Subcutaneous abdominal adipose tissue (tissue), 5 donors: ENCODE measurements at regions not wholly inside any gene's neighbourhood (a gene's known extent, or its start where the extent isn't known, plus 50 kb on each side); places are given as distances from the start of the nearest gene placed in this dataset.

Source experiments
- H3K27ac ChIP-seq: one replicate; pipeline ENCODE4 v1.7.0; 2013; ENCODE audit warnings: low read depth, mild to moderate bottlenecking, inconsistent platforms, low read length, moderate library complexity
- H3K27me3 ChIP-seq, 5 donors: one replicate each; pipeline ENCODE4 v1.7.0; 2013; ENCODE audit warnings: low read length in 5 of 5, inconsistent platforms in 1 of 5; ENCODE audit not compliant: control insufficient read depth in 5 of 5, insufficient read depth in 4 of 5
- H3K36me3 ChIP-seq, 5 donors: one replicate each; pipeline ENCODE4 v1.7.0; 2013; ENCODE audit warnings: low read length in 5 of 5; ENCODE audit not compliant: control insufficient read depth in 5 of 5, insufficient read depth in 5 of 5
- H3K4me1 ChIP-seq, 5 donors: one replicate each; pipeline ENCODE4 v1.7.0; 2013; ENCODE audit warnings: low read length in 5 of 5, mild to moderate bottlenecking in 3 of 5, moderate library complexity in 1 of 5; ENCODE audit not compliant: control insufficient read depth in 5 of 5, insufficient read depth in 5 of 5
- H3K4me3 ChIP-seq, 5 donors: one replicate each; pipeline ENCODE4 v1.7.0; 2013; ENCODE audit warnings: low read length in 5 of 5, low read depth in 1 of 5
- H3K9ac ChIP-seq, 5 donors: one replicate each; pipeline ENCODE4 v1.7.0; 2013; ENCODE audit warnings: low read length in 5 of 5, mild to moderate bottlenecking in 4 of 5, moderate library complexity in 3 of 5
- H3K9me3 ChIP-seq, 5 donors: one replicate each; pipeline ENCODE4 v1.7.0; 2013; ENCODE audit warnings: low read length in 5 of 5; ENCODE audit not compliant: control insufficient read depth in 5 of 5
- donor health status: healthy.
- donor health status: healthy.
- donor health status: healthy.
- donor health status: healthy.
- donor health status: healthy.

DNA sequence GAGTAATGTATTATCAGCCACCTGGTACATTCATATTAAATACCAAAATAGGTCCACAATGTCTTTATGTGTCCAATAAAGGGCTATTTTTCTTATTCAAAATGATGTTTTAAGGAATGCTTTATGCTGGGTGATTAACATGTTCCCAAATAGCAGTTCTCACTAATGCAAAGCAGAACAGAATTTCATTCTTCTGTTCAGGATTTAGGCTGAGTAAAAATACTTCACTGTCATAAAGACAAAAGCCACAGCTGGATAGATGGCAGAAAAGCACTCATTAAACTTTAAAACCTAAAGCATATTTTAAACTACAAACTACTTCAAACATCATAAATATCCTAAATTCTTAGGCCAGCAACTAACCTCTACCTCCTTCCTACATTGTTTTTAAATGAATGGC lies 244.0 kb downstream of the TMA16 start:
- no peaks in the 10 kb centered on the region for H3K9me3 ChIP-seq
- H3K4me1 ChIP-seq = no peaks in the 10 kb centered on the region
- no peaks in the 10 kb centered on the region for H3K36me3 ChIP-seq
- no peak overlapping the region for H3K27ac ChIP-seq
- H3K9ac ChIP-seq = no peak overlapping the region
- H3K4me3 ChIP-seq = no peak overlapping the region
- H3K27me3 ChIP-seq = no peaks in the 10 kb centered on the region

DNA sequence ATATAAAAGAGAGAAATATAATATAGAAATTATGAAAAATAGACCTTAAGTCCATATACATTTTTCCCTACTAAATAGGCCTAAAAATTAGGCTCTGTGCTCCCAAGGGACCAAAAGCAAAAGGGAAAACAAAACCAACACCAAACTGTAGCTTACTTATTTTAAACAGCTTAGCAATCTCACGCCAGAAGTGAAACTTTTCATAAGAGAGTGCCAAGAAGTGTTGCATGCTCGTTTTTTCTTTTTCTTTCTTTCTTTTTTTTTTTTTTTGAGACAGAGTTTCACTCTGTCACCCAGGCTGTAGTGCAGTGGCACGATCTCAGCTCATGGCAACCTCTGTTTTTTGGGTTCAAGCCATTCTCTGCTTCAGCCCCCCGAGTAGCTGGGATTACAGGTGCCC lies 250.4 kb downstream of the TMA16 start:
- Histone ChIP-seq H3K4me1 (no peaks in the 10 kb centered on the region), H3K27me3 (no peaks in the 10 kb centered on the region), H3K9me3 (no peaks in the 10 kb centered on the region), H3K4me3 (no peak overlapping the region), H3K9ac (no peak overlapping the region), H3K27ac (no peak overlapping the region), H3K36me3 (no peaks in the 10 kb centered on the region)

DNA sequence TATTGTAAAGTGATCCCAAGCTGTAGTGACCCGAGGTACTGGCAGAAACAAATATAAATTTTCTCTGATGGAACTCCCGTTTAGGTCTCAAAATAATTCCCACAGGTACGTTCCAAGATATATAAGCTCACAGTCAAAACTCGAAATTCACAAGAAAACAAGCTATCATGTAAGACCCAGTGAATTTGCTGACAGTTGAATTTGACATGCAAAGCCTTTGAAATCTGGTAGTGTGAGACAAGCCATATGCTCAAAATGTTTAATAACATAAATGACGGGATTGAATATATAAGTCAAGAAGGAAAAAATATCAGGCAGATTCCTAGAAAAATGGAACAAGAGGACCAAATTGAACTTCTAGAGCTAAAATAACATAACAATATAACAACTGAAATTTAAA lies 252.8 kb downstream of the TMA16 start:
- no peak overlapping the region for H3K27ac ChIP-seq
- H3K4me3 ChIP-seq = no peak overlapping the region
- H3K27me3 ChIP-seq = no peaks in the 10 kb centered on the region
- H3K36me3 ChIP-seq = no peaks in the 10 kb centered on the region
- H3K4me1 ChIP-seq = no peaks in the 10 kb centered on the region
- no peaks in the 10 kb centered on the region for H3K9me3 ChIP-seq
- H3K9ac ChIP-seq = no peak overlapping the region

DNA sequence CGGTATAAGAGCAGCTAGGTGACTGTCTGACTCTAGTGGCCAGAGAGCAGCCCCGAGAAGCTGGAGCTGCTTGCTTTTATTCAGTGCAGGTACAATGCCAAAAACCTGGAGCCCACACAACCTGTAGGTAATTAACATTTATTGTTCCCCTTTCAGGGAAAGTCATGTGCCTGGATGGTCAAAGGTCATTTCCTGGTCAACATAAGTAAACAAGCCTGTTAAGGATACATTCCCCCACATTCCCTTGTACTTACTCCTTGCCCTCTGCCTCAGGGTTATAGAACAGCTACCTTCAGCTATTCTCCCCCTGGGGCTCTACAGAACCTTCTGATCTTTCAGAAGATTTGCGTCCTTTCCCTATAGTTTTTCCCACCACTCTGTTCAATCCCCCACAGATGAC lies 253.4 kb downstream of the TMA16 start:
- H3K9me3 ChIP-seq = no peaks in the 10 kb centered on the region

DNA sequence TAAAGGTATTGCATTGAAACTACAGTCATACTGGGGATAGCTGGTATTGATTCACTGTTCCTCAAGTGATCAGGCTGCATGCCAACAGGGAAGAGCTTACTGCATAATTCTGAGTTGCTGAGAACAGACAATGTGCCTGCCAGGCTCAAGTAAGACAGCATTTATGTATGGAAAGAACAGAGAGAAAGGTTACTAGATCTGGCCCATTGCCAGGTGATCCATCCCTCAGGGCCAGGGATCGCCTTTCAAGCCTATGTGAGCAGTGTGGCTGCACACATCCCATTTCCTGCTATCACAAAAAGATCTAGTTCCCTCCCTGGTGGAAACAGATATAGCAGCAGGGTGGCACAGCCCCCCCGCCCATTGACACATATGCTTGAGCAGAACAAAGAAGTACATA lies 254.0 kb downstream of the TMA16 start:
- Histone ChIP-seq H3K9ac (no peak overlapping the region), H3K4me3 (no peak overlapping the region), H3K9me3 (no peaks in the 10 kb centered on the region), H3K36me3 (no peaks in the 10 kb centered on the region), H3K4me1 (no peaks in the 10 kb centered on the region), H3K27ac (no peak overlapping the region), H3K27me3 (no peaks in the 10 kb centered on the region)

More for the DNA sequence above, 253.4 kb downstream of the TMA16 start:
- Histone ChIP-seq H3K9ac (no peak overlapping the region), H3K36me3 (no peaks in the 10 kb centered on the region), H3K4me1 (no peaks in the 10 kb centered on the region), H3K4me3 (no peak overlapping the region), H3K27me3 (no peaks in the 10 kb centered on the region), H3K27ac (no peak overlapping the region)

DNA sequence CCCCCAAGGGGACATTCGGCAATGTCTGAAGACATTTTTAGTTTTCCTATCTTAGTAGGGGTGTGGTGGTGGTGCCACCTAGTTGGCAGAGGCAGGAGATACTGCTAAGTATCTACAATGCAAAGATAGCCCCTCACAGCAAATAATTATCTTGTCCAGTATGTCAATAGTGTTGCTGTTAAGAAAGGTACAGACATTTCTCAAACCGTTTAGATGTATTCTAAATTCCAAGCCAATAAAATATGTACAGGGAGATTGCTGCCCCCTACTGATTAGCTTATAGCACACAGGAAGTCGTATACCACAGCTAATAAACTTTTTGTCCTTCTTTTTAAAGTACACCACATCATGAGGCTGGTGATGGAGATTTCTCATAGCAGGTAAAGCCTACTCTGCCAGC lies 260.5 kb downstream of the TMA16 start:
- Histone ChIP-seq H3K27me3 (no peaks in the 10 kb centered on the region), H3K27ac (no peak overlapping the region), H3K36me3 (no peaks in the 10 kb centered on the region), H3K4me1 (no peaks in the 10 kb centered on the region), H3K9me3 (no peaks in the 10 kb centered on the region), H3K9ac (no peak overlapping the region), H3K4me3 (no peak overlapping the region)

DNA sequence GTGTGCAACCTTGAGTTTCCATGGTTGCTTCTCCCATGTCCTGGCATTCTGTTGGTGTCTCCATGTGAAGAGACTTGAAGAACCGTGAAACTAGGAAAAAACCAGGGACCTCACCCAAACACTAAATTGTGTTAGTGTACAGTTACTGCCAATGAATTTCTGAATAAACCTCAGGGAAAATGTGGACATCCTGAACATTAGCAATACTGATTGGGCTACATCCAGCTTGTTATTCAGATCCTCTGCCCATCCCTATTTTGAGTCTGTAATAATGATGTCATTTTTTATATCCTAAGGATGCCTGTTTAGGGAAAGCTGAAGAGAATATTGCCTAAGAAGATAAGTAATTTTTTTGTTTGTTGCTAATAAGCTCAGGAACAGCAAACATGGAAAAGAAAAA lies 262.7 kb downstream of the TMA16 start:
- H3K36me3 ChIP-seq = no peaks in the 10 kb centered on the region
- H3K9me3 ChIP-seq = no peaks in the 10 kb centered on the region
- no peak overlapping the region for H3K4me3 ChIP-seq

DNA sequence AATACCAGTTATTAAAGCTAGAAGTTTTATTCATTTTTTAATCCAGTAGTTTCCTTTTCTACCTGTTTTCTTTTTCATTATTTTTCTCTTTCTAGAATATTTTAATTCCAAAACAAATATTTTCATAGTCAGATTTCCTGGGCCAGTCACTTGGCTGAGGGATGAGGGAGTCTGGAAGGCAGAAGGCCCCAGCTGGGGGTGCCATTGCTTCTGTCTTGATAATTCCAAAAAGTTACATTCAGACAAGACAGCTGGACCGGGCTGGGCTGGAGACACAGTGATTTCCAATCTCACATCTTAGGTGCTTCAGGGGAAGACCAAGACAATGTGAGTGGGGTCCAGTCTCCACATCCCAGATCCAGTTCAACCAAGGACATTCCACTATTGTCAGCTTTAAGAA lies 263.5 kb downstream of the TMA16 start:
- no peaks in the 10 kb centered on the region for H3K36me3 ChIP-seq
- no peaks in the 10 kb centered on the region for H3K9me3 ChIP-seq
- H3K9ac ChIP-seq = no peak overlapping the region
- H3K27me3 ChIP-seq = no peaks in the 10 kb centered on the region
- H3K4me1 ChIP-seq = no peaks in the 10 kb centered on the region
- H3K4me3 ChIP-seq = no peak overlapping the region
- no peak overlapping the region for H3K27ac ChIP-seq

More for the DNA sequence above, 262.7 kb downstream of the TMA16 start:
- Histone ChIP-seq H3K4me1 (no peaks in the 10 kb centered on the region), H3K9ac (no peak overlapping the region), H3K27me3 (no peaks in the 10 kb centered on the region), H3K27ac (no peak overlapping the region)

DNA sequence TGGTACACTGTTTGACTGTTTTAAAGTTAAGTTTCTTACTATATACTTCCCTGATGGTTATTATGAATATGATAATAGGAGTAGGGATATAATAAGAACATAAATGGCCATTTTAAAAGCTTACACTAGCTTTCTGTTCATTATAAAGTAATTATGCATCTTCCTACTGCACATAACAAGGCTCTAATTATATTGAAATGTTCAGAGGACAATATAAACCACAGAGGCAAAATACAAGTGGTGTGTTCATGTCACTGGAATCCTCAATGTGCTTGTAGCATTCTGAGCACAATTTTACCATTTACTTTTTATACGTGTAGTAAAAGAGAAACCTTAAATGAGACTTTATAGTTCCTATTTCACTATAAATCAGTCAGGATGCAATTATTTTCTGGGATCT lies 268.3 kb downstream of the TMA16 start:
- Histone ChIP-seq H3K27me3 (no peaks in the 10 kb centered on the region), H3K9me3 (no peaks in the 10 kb centered on the region), H3K36me3 (no peaks in the 10 kb centered on the region), H3K9ac (no peak overlapping the region), H3K4me3 (no peak overlapping the region), H3K27ac (no peak overlapping the region), H3K4me1 (no peaks in the 10 kb centered on the region)

DNA sequence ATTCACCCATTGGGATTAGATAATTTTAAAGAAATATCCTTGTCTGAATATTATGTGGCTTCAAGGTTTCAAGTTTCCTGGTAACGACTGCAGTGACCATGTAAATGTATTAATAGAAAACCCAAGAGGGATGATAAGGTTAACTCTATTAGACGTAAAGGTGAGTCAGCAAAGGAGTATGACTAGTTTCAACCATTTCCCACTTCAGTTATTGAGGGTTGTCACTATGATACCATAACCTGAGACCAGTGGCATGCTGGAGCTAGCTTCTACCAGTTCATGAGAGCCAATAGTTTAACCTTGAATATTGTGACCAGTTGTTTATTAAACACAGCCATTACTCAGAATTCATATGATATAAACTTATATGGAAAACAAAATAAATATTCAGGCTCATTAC lies 270.1 kb downstream of the TMA16 start:
- no peaks in the 10 kb centered on the region for H3K4me1 ChIP-seq
- no peak overlapping the region for H3K27ac ChIP-seq
- H3K9ac ChIP-seq = no peak overlapping the region
- H3K36me3 ChIP-seq = no peaks in the 10 kb centered on the region
- H3K9me3 ChIP-seq = no peaks in the 10 kb centered on the region
- H3K27me3 ChIP-seq = no peaks in the 10 kb centered on the region
- H3K4me3 ChIP-seq = no peak overlapping the region

DNA sequence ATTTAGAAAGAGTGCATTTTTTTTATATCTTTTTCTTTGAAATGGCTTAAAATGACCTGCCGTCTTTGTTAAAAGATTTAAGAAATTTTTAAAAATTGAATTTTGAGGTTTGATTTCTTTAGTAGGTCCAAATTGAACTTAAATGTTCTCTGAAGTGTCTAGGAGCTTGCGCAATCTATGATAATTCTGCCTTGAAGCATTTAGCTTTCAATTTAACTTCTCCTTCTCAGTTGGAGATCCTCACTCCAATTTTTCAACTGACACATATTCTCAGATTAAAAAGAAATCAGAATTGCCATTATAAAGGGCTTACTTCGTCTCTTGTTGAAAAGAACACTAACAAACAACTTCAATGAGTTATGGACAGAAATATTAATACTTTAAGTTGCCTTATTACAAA lies 273.5 kb downstream of the TMA16 start:
- Histone ChIP-seq H3K9me3 (no peaks in the 10 kb centered on the region), H3K4me1 (no peaks in the 10 kb centered on the region), H3K36me3 (no peaks in the 10 kb centered on the region), H3K27me3 (no peaks in the 10 kb centered on the region), H3K4me3 (no peak overlapping the region), H3K9ac (no peak overlapping the region), H3K27ac (no peak overlapping the region)
